Hindlimb muscle (tissue), 1 donor: ENCODE measurements at regions not wholly inside any gene's neighbourhood (a gene's known extent, or its start where the extent isn't known, plus 50 kb on each side); places are given as distances from the start of the nearest gene placed in this dataset.
"Not testable (repeated sequence)": the region's sequence is repeated elsewhere in the genome, so short reads cannot be mapped to it uniquely, and the experiment has no call there.

ENCODE experiments used
- DNase-seq: peaks from one replicate; pipeline ENCODE4 v3.0.0-alpha.2; 2013

DNA sequence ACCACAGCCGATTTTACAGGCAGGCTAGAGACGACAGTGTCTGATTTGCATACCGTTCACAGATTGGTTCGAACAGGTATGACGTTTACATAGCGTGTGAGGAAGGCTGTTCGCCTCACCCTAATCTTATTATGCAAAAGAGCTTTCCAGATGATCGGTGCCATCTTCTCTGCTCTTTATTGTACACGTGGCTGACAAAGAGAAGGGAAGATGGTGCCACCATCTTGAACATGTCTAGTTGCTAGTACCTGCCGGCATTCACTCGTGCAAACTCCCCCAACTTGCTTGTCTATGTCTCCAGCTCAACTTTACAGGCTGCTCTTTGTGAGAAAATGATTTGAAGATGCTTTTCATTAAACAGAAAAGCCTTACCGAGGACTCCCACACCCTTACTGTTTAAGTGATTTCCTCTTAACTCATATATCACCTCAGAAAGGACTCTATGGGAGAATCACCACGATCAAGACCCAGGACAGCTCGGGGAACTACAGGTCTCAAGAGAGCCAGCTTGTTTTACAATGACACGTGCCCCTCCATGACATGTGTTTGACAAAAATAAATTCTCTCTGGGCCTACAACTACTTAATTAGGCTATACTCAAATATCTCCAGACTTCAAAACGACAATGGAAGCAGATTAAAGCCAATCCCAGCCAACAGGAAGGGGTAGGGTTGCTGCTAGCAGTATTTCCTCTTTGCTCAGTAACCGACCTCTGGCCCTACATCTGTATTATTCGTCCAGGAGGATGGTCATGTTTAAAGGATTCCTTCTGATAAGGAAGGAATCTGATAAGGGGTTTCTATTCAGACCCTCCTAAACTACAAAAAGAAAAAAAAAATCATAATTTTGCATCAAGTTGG, 480.6 kb downstream of the TMEM114 start:
- DNase-seq: no peak

DNA sequence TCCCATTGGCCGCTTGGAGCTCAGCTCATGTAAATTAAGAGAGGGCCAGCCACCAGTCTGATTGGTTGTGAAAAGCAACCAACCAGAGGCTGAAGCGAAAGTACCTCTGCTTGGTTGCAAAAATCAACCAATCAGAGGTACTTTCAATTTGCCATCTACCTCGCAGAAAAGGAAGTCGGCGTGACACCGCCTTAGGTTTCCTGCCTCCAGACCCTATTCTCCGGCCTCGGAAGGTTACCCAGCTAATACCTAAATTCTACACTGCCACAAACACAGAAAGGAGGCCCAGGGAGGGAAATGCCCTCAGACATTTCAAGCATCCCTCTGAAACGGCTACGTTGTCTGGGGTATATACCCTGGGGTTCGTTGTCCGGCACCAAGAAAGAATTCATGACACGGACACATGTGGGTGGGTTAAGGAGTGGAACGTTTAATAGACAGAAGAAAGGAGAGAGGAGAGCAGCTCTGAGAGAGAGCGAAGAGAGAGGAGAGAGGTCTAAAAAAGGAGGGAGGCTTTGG, 481.3 kb downstream of the TMEM114 start:
- DNase-seq: no peak

DNA sequence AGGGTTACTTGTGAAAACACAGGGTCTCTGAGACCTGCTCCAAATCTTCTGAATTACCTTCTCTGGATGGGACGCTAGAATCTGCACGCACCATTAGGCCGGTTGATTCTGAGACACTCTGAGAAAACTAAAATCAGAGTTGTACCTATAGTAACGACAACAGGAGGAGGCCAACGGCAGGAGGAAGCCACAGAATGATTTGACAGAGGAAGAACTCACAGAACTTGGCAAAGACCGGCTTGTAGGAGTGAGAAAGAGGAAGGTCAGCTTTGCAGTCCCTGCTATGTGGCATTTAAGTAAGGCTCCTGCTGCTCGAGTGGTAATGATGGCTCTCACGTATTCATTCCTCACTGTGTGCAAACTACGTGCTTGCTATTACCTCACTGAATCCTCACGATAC, 483.0 kb downstream of the TMEM114 start:
- no peak for DNase-seq

DNA sequence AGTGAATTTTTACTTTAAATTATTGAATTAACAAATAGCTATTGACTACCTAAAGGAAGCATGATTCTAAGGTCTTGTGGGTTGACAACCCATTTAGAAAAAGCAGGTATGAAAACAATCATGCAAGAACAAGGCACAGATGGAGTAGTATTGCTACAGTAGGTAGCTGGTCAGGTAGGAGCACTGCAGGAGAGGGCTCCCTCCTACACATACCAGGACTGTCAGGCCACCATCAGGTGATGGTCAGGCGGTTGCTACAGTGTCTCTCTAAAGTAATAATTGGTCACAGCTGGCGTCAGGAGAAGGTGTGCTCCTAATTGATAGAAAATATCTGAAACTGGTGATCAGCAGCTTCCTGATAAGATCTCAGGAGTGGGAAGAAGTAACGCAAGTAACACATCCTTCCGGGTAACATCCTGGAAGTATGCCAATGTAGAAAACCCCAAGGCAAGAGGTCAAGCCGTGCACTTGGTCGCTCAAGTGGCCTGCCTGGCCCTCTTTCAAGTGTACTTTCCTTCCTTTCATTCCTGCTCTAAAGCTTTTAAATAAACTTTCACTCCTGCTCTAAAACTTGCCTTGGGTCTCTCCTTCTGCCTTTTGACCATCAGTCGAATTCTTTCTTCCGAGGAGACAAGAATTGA, 486.5 kb downstream of the TMEM114 start:
- no peak for DNase-seq

DNA sequence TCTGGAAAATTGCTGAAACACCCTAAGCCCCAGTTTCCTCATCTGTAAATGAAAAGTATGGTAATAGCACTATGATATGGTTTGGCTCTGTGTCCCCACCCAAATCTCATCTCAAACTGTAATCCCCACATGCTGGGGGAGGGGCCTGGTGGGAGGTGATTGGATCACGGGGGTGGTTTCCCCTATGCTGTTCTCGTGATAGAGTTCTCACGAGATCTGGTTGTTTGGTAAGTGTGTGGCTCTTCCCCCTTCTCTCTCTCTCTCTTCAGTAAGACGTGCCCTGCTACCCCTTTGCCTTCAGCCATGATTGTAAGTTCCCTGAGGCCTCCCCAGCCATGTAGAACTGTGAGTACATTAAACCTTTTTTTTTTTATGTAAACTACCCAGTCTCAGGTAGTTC, 490.7 kb downstream of the TMEM114 start:
- DNase-seq: no peak

DNA sequence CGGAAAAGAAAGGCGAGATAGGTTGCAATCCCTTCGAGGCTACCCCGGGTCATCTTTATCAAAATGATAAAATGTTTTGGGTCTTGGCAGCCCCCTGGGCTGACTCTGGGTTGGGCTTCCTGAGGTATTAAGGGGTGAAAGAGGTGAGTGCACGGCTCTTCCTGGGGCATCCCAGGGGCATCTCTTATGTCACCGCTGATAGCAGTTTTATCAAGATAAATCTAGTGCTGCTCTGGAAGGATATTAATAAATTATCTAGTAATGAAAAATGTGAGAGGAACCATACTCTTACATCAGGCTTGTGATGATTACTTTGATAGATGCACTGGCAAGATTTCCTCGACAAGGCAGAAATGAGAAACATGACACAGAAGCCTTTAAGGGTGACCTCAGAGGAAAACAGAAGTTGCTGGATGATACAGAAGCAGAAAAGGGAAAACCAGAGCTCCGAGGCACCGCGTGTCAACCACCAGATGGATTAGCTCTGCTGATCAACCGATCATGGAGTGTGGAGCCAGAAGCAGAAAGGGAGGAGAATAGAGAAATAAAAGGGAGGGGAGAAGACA, 491.3 kb downstream of the TMEM114 start:
- no peak for DNase-seq

DNA sequence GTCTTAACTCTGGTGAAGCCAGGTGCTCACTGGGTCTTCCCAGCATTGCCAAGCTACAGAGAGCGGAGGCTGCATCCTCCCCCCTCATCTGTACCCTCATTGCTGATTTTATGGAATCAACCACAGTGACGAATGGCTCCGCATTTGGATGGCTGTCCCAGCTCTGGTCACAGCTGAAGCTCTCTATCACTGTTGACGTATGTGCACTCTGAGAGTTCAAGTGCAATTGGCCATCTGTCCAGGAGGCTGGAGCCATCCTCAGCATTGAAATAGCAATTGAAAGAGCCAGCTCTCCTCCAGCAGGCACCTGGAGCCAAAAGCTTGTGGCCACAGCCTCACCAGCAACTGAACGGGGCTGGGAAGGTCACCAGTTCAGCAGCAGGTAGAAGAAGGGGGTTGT, 494.1 kb downstream of the TMEM114 start:
- DNase-seq: no peak

DNA sequence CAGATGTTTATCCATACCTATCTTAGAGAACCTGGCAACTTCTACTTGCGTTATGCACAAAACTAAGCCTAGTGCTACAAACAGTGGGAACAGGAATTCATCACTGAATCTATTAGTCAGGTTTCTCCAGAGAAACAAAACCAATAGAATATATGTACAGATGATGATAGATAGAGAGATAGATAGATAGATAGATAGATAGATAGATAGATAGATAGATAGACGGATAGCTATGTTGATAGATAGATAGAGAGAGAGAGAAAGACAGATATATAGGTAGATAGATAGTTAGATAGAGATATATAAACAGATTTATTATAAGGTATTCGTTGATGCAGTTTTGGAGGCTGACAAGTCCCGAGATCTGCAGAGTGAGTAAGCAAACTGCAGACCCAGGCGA, 495.6 kb downstream of the TMEM114 start:
- DNase-seq: no peak

DNA sequence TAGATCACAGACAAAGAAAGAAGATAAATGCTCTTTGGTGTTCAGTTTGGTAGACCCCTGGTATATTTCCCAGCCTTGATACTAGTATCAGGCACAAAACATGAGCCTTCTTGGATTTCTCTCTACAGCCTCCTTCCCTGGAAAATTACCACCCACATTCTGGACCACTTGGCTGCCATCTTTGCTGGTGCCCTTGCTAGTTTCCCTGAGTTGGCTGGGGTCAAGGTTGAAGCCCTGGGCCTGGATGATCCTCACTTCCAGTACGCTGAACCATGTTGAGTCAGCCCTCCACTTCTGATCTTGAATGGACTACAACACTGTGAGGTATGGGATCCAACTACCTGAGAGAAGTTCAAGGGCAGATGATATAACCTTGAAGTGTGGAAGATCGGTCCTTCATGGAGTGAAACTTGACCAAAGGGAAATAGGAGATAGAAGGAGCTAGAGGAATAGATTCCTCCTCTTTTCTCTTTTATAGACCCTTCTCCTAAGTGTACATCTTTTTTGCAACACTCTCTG, 501.4 kb downstream of the TMEM114 start:
- DNase-seq: no peak

DNA sequence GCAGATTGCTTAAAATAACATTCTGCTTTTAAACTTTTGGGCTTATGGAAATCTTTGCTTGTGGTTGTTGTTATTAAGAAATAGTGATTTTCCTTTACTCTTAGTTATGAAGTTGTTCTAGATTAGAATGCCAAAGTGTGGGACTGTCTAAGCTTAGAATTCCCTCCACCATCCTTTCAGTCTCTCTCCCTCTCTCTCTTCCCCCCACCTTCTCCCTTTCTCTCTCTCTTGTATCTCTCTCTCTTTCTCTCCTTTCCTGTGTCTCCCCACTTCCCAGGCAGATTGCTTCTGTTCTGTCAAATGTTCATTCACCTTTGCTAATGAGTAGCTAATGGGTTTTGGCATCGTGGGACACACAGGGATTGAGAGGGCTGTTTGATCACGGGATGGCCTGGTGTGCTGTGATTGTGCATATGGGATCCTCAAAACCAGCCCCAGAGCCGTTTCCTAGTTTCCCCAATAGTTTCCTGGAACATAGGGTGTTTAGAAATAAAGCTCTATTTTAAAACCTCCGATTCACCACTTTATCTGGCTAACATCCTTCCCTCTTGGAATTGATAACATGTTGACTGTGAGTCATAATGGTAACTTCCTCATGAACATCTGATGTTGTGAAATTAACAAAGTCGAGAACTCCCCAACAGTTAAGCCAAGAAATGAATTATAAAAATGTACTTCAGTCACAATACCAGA, 502.6 kb downstream of the TMEM114 start:
- peak; percentile 66 for DNase-seq

DNA sequence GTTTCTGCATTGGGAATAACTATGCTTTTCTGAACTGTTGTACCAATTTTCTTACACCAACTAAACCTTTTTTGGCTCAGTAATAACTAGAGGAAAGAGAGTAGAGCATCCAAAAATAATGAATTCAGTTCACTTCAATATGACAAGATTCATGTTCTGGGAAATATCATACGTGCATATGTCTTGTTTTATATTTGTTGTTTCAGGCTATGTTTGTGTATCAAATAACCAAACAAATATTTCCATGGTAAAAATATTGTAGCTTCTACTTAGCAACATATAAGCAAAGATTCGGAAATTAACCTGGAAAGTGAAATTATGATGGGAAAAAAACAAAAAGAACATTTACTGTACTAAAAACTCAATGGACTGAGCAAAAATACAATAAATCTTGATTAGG, 503.2 kb downstream of the TMEM114 start:
- peak; percentile 4 for DNase-seq

DNA sequence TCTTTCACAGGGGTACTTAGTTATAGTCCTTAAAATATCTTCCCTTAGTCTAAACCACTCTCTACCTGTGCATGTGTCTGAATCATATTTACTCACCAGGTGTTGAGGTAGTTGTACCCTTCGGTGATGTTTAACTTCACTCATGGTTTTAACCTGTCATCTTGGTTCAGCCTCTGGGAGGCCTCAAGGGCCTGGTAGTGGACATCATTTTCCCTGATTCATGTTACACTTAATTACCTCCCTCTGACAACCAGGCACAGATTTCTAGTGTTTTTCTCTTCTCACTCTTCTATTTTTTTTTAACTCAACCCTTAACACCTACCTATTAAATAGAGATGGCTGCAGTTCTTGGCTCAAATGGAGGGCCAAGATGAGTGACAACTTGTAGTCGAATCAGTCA, 505.4 kb downstream of the TMEM114 start:
- DNase-seq: no peak

DNA sequence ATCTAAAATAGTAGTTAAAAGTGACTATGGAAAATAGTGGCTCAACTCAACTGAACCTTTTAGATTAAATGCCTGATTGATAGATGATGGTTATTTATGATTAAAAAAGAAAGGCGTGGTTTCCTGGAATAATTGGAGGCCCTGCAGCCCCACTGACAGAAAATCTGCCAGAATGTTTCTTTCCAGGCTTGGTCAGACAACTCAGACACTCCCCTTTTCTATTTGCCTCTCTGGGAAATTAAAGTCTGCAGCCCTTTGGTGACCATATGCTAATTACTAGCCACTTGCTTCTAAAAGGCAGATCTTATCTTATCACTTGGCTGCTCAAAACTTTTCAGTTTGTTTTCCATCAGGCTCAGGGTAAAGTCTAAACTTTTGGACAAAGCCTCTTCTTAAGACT, 506.0 kb downstream of the TMEM114 start:
- DNase-seq: no peak

DNA sequence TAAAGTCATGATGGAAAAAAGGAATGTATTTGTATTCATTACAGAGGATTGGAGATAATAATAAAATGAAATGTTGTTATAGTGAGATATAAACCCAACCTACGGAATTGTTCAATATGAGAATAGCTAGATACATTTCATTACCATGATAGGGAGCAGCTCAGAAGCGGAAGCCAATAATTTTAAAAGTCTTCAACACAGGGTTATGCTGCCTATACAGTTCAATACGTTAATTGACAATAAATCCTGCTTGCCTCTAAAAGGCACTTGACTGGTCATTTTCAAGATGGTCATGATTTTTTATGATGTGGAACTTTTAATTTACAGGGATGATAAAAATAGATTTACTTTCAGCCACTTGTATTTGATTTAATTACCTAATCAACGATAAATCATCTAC, 506.8 kb downstream of the TMEM114 start:
- DNase-seq: no peak

DNA sequence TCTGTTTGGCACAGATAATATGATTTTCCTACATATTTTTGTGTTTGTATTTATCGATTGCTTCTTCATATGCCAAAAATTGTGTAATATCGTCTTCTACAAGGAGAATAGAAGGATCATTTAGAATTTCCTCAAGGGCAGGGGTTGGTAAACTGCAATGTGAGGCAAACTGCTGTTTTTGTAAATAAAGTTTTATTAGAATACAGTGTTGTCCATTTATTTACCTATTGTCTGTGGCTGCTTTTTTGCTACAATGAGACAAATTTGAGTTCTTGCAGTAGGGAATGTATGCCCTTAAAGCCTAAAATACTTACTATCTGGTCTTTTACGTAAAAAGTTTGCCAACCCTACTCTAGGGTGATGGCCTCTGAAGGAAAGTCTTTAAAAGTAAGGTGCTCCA, 509.5 kb downstream of the TMEM114 start:
- no peak for DNase-seq

DNA sequence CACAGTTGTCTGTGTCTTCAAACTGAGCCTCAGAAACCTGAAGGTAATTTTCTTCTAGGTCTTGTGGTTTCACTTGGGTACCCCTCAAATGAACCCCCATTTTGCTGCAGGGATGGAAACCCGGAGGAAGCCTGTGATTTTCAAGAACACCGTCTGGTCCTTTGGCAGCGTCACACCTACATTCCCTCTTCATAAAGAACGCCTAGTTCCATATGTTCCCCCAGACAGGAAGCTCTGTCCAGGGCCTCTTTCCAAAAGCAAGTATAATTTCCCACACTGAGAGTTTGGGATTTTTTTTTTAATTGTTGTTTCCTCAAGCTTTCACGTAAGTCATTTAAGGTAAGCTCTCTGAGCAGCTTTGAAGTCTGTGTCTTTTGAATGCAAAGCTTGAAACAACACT, 515.0 kb downstream of the TMEM114 start:
- DNase-seq: no peak

DNA sequence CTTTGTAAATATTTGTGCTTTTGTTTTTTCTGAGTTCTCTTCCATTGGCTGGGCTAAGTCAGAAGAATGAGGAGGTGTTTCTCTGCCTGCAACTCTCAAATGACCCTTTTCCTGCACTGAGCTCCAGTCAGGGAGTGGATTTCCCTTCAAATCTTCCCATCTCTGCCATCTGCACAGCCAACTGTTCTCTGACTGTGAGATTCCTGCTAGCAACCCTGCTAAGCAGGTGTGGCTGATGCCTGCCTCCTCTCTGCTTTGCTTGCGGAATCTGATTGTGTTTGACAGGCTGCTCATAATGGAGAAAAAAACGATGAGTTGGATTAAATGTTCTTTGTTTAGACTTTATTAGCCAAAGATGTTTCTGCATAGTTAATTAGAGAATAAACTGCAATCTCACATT, 519.8 kb downstream of the TMEM114 start:
- DNase-seq: no peak

DNA sequence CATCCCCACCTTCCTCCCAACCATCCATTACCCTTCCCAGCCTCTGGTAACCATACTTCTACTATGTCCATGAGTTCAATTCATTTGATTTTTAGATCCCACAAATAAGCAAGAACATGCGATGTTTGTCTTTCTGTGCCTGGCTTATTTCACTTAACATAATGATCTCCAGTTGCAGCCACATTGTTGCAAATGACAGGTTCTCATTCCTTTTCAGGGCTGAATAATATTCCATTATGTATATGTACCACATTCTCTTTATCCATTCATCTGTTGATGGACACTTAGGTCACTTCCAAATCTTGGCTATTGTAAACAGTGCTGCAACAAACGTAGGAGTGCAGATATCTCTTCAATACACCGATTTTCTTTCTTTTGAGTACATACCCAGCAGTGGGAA, 522.1 kb downstream of the TMEM114 start:
- not testable (repeated sequence) for DNase-seq

DNA sequence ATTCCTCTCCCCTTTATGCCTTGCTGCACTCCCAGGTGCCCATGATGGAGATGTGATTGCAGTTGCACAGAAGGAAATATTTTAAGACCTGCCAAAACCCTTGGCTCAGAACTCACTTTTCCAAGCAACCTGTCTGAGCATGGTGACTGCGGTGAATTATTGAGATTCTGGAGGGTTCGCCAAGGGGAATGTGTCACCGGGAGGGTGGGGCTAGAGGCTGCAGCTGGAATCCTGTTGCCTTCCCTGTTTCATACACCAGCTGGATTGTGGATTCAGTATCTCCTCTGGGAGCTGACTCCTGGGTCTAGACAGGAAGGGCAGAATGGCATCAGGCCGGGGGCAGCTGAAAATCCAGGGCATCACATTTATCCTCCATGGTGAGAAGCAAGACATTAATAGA, 527.2 kb downstream of the TMEM114 start:
- no peak for DNase-seq

DNA sequence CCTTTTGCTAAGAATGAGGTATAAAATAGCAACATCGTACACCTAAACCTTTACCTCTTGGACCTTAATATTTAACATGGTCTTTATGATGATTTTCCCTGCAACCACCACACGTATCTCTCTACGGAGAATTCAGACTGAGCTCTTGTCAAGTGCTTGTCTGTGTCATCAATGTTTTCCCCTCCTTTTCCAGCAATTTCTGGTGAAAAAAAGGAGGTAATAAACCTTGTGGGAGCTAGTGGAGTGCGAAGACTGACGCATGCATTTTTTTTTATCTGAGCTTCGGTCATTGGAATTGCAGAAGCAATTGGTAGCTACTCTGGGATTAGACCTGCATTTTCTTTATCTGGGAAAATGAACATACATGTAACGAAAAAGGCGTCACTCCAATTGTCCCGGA, 527.6 kb downstream of the TMEM114 start:
- DNase-seq: no peak

DNA sequence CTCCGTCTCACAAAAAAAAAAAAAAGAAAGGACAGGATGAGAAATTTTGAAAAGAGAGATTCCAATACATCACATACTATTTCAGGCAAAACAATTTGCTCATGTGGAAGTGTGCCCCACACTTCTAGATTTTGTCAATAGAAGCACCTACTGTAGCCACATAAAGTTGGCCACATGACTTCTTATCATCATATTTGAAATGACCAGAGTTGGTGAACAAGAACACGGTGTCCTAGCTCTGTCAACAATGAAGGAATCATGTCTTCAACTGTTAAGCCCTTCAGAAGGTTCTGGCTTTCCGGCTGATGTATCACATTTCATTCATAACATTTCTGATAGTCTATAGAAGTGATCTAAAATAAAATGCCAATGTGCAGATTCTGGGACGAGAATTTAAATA, 534.5 kb downstream of the TMEM114 start:
- DNase-seq: no peak

DNA sequence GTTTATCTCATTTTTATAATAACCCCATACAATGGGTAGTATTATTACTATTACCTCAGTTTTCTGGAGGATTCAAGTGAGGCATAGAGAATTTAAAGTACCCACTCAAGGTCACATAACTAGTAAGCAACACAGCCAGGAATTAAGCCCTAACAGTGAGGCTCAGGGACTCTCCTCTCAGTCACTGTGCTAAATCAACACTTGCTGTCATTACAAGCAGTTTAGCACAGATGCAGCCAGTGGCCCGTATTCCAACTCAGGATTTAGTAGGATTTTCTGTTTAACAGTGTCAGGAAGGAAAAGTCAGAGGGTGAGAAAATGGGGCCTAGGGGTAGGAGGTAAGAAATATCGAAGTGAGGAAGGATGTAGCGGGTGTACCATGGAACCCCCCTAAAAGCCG, 536.9 kb downstream of the TMEM114 start:
- peak; percentile 21 for DNase-seq

DNA sequence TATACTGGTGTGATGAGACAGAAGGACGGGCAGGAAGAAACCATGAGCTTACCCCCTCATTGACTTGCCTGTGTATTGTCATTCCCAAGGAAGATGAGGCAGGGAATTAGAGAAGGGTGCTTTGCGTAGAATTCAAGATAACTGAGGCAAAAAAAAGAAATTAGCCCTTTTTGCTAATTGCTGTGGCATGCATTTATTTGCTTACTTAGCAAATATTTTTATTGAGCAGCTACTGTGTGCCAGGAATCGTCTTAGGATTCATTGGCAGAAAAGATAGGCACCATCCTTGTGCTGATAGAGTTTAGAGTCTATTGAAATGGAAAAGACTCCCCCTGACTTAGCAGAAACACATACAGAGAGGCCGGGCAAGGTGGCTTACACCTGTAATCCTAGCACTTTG, 541.9 kb downstream of the TMEM114 start:
- DNase-seq: no peak
